SK-N-SH (cell line): ENCODE measurements at regions not wholly inside any gene's neighbourhood (a gene's known extent, or its start where the extent isn't known, plus 50 kb on each side); places are given as distances from the start of the nearest gene placed in this dataset.

ENCODE experiments used
- CTCF ChIP-seq: fragments of 200-600 bp; sonication (generic); IDR thresholded peaks from 2 replicates; pipeline ENCODE4 v1.6.1; 2017; ENCODE audit warnings: antibody characterized with exemption, mild to moderate bottlenecking, moderate library complexity
- EP300 ChIP-seq, 2 experiments: IDR thresholded peaks; 2 replicates each; pipeline versions ENCODE4 v1.4.0 to v1.6.1; 2012; ENCODE audit warnings: borderline replicate concordance in 1 of 2, low read depth in 1 of 2, low read length in 1 of 2
- RCOR1 ChIP-seq: fragments of 150-350 bp; IDR thresholded peaks from 2 replicates; pipeline ENCODE4 v1.6.1; 2017; ENCODE audit warnings: antibody characterized with exemption, low read length

GRCh38 chr6:21441386-21441785 is 152.2 kb upstream of the SOX4 start:
- TF ChIP-seq CTCF (no peak), EP300 (IDR thresholded peaks at IDR 0.05; ENCODE audit: borderline replicate concordance in 1 of 2, low read depth in 1 of 2, low read length in 1 of 2) (no peak), RCOR1 (no peak)
